OCI-LY1 (cell line): ENCODE measurements at regions not wholly inside any gene's neighbourhood (a gene's known extent, or its start where the extent isn't known, plus 50 kb on each side); places are given as distances from the start of the nearest gene placed in this dataset.

Experiments used
- EZH2 ChIP-seq: fragments of 200-600 bp; sonication (generic), shearing (Covaris generic); IDR thresholded peaks from 2 replicates; pipeline ENCODE4 v1.8.0; 2017; ENCODE audit warnings: borderline replicate concordance, mixed run types, mild to moderate bottlenecking, antibody characterized with exemption, low read length, moderate library complexity, mixed read lengths
- TF ChIP-seq, protein P1 (sequence below): fragments of 200-600 bp; sonication (generic), shearing (Covaris generic); IDR thresholded peaks from 2 replicates; pipeline ENCODE4 v1.5.1; 2017; ENCODE audit warnings: mild to moderate bottlenecking, antibody characterized with exemption, low read length, moderate library complexity, mixed read lengths

DNA sequence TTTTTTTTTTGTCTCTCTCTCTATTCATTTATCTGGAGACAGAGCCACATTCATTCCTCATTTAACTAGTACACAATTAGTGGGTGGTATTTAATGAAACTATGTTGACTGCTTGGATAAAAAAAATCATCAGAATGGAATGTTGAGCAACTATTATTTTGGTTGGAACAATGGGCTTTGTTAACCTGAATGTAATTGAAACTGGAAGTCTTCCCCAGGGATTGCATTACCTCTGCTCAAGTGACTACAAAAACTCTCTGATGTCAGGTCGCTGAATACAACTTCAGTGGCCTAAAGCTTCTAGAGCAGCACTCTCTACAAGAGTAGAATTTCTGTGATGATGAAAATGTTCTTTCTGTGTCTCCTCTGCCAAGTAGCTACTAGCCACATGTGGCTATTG lies 295.8 kb downstream of the DEPDC1B start:
- TF ChIP-seq EZH2: no peak
- TF ChIP-seq, protein P1, sequence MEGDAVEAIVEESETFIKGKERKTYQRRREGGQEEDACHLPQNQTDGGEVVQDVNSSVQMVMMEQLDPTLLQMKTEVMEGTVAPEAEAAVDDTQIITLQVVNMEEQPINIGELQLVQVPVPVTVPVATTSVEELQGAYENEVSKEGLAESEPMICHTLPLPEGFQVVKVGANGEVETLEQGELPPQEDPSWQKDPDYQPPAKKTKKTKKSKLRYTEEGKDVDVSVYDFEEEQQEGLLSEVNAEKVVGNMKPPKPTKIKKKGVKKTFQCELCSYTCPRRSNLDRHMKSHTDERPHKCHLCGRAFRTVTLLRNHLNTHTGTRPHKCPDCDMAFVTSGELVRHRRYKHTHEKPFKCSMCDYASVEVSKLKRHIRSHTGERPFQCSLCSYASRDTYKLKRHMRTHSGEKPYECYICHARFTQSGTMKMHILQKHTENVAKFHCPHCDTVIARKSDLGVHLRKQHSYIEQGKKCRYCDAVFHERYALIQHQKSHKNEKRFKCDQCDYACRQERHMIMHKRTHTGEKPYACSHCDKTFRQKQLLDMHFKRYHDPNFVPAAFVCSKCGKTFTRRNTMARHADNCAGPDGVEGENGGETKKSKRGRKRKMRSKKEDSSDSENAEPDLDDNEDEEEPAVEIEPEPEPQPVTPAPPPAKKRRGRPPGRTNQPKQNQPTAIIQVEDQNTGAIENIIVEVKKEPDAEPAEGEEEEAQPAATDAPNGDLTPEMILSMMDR: no peak
